NCI-H69 (cell line): ENCODE measurements at regions not wholly inside any gene's neighbourhood (a gene's known extent, or its start where the extent isn't known, plus 50 kb on each side); places are given as distances from the start of the nearest gene placed in this dataset.
A peak's percentile ranks its signal among the peaks of the same experiment; 100 is the strongest.
"Not testable (repeated sequence)": the region's sequence is repeated elsewhere in the genome, so short reads cannot be mapped to it uniquely, and the experiment has no call there.

Source experiments
- DNase-seq: peaks from one replicate; lab custom pipeline; 2025; lab: John Stamatoyannopoulos, UW

DNA sequence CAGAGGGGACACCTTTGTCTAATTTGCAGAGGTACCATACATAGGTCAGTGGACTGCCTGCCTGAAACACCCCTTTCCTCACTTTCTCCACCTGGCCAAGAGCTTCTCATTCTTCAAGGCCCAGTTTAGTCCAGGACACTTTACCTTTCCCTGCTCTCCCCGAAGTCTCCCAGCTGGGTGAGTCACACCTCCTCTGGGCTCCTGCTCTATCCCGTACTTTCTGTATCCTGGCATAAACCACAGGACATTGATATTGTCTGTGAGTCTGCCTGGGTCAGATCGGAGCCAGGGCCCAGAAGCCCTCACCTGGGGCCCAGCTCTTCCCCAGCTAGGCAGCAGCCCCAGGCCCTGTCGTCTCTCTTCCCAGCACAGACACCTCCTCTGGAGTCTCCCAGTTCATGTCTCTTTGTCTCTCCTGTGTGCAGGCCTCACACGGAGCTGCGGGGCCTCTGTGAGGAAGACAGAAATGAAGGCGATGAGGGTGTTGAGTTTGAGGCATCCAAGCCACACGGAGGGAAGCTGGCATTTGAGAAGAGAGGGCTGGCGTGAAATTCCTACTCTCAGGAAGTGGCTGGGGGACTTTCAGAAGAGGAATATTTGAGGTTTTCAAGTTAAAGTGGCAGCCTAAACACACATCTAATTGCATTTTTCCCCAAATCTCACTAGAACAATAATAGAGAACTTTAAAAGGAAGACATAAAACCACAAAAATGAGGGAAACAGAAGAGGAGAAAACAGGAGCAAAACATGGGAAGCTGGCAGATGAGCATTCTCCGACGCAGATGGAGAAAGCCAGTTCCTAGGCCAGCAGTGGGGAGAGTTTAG is 79.6 kb upstream of the LAPTM4A start:
- no peak for DNase-seq

DNA sequence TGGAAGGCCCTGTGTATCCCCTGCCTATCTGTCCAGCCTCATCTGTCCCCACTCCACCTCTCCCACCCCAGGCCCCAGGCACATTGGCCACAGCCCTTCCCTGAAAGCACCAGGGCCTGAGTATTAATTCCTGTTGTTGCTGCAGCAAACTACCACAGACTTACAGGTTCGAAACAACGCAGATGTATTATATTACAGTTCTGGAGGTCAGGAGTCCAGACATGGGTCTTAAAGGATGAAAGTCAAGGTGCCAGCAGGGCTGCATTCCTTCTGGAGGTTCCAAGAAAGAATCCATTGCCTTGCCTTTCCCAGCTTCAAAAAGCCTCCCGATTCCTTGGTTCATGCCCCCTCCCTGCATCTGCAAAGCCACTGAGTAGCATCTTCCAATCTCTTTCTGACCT is 78.7 kb upstream of the LAPTM4A start:
- no peak for DNase-seq

DNA sequence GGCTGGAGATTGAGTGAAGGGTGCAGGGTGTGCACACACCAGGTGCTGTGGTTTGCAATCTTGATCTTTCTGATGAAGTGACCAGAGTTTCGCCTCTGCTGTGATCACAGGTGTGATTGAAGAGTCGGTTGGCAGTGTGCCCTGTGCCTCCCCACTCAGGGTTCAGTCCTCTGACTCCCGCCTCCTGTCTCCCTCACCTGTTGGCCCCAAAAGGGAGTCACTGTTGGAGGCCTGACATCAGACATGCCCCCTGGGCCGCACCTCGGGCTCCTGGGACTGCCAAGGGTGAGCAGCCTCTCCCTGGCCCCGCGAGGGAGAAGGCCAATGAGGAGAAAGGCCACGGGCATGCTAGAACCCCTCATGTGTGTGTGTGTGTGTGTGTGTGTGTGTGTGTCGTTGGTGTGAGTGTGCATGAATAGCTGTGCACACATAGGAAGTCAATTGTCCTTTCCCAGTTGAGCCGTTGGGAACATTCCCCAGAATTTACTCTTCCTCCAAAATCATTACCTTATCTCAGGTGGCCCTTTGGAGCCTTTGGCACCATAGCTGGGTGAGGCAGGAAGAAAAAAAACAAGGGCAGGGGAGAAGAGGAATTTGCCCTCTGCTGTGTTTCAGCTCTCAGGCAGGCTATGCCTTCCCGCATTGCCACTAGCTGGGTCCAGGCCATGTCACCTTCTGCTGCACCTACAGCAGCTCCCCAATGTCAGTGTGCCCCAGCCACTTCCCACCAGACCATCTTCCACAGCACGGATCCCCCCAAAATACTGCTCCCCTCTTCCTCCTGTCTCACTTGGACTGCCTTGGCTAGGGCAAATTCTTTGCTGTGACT is 78.1 kb upstream of the LAPTM4A start:
- peak; percentile 70 for DNase-seq

DNA sequence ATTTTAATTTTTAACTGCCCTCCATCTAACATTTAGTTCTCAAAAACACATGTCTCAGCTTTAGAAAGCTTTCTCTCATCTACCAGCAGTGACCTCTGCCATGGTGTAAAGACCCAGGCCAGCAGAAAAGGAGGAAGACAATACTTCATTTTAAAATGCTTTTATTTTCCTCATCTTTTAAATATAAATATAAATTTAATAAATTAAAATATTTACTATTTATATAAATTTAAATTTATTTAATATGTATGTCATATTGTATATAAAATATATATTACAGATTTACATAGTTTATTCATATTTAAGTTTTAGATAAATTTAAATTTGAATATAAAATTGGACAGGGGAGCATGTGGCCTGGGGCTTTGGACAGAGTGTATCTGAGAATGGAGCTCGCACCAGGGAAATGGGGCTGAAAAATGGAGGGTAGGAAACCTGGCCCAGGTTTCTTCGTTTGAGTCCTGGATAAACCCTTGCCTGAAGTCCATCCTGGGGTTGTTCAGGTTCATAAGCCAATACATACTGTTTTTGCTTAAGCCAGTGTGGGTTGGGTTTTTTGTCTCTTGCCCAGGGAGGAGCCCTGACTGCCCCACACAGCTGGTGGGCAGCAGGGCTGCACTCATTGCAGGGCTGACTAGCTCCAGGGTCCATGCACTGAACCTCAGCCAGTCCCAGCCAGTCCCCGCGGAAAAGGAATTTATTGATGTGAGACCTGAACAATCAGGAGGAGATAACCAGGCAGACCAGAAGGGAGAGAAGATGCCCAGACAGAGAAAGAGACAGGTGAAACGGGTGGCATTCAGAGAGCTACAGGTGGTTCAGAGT is 77.3 kb upstream of the LAPTM4A start:
- no peak for DNase-seq

DNA sequence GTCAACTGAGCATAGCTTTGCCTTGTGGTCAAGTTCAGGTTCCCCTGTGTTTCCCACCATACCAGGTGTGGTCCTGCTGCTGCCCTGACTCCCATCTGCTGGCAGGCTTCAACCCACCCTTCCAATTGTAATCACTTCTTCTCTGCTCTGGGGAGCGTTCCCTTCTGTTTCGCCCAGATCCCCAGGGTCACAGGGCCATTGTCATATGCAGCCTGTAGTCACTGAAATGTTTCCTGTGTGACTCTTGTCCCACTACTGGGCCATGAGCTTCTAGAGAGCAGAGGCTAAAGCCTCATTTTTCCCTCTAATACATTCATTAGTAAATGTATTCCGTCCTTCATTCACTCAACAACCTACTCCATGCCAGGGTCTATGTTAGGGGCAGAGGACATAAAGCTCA is 75.0 kb upstream of the LAPTM4A start:
- DNase-seq: no peak

DNA sequence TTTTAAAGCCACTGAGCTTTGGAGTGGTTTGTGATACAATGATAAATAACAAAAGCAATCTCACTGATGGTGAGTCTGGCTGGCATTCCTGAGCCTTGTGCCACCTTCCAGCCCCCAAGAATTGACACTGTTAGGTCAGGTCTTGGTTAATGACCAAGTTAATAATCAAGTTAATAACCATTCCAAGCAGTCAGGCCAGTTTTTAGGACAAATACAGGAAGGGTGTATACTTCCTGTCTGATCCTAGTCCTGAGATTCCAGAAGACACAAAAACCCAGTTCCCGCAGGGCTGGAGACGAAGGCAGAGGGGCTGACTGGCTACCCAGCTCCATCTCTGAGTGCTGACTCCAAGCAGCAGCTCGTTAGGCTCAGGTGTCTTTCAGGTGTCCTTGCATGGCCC is 74.6 kb upstream of the LAPTM4A start:
- DNase-seq: no peak

DNA sequence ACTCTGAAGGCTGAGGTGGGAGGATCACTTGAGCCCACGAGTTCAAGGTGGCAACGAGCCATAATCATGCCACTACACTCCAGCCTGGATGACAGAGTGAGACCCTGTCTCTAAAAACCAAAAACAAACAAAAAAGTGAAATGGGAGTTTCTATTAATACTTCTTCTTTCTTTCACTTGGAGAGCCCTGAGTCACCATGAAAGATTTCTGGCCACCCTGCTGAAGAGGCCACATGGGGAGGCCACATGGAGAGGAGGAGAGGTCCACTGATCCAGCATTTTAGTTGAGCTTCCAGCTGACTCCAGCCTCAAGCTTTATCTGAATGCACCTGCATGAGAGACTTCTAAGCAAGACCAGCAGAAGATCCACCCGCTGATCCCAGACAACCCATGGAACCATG is 74.2 kb upstream of the LAPTM4A start:
- DNase-seq: no peak

DNA sequence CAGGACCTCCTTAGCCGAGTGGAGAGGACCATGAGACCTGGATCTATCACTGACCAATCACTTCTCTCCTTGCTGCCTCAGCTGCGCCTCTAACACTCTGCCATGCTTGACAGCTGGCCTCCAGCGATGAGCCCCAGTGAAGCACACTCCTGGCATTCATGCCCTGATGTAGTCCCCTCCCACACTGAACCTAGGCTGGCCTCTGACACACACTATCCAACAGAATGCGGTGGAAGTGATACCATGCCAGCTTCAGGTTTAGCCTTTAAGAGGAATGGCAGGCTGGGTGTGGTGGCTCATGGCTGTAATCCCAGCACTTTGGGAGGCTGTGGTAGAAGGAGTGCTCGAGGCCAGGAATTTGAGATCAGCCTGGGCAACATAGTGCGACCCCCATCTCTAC is 73.7 kb upstream of the LAPTM4A start:
- DNase-seq: no peak

DNA sequence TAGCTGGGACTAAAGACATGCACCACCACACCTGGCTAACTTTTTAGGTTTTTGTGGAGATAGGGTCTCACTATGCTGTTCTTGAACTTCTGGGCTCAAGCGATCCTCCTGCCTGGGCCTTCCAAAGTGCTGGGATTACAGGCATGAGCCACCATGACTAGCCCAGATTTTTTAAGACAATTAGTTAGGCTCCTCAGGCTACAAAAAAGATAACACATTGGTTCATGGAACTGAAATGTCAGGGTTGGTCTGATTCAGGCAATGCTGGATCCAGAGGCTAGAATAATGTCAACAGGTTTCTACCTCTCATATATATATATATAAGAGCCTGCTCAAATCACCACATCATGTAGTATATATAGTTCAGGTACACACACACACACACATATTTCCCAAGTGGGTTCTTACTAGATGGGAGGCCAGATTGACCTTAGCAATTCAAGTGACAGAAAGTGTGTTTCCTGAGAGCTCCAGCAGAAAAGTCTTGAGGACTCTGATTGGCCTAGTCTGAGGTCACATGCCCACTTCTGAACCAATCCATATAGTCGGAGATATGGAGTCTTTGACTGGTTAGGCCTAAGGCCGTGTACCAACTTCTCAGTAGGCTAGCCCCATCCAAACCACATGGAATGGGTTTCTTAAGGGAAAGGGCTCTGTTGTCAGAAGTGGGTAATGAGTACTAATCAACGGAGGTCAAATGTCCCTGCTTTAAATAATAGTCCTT is 72.6 kb upstream of the LAPTM4A start:
- no peak for DNase-seq

DNA sequence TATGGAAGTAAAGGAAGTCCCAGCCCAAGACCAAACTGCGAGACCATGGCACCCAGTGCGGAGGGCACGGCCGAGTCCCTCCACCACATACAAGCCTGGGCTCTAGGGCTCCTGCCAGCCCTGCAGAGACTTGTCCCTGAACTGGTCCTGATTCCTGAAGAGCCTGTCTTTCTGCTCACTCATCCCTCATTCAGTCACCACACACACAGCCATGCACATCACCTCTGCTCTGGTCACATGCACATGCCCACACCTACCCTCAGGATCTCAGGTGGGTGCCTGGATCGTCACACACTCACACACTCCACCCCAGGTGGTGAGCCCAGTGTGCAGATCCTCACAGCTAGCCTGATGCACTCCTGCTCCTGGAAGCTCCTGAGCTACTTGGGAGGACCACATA is 71.4 kb upstream of the LAPTM4A start:
- no peak for DNase-seq

DNA sequence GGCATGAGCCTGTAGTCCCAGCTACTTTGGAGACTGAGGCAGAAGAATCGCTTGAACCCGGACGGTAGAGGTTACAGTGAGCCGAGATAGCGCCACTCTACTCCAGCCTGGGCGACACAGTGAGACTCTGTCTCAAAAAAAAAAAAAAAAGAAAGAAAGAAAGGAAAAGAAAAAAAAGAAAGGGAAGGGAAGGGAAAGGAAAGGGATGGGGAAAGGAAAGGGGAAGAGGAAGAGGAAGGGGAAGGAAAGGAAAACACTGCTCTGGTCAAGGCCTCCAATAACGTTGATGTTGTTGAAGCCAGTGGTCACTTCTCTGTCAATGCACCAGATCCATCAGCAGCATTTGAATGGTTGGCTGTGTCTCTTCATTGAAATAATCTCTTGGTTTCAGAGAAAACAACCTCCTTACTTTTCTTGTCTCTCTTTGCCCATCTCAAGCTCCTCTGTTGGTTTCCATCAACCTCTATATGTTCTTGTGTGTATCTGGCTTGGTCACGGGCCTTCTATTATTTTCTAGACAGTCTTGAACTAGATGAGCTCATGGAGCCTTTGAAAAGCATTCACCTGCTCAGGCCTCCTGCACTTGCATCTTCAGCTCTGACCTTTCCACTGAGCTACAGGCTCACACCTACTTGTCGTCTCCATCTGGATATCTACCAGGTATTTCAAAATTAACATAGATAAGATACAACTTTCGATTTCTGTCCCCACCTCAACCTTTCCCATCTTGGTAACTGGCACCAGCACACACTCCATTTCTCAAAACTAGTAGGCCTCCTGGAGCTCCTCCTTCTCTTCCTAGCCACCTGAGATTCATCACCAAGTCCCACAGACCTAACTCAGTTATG is 69.4 kb upstream of the LAPTM4A start:
- no peak for DNase-seq

DNA sequence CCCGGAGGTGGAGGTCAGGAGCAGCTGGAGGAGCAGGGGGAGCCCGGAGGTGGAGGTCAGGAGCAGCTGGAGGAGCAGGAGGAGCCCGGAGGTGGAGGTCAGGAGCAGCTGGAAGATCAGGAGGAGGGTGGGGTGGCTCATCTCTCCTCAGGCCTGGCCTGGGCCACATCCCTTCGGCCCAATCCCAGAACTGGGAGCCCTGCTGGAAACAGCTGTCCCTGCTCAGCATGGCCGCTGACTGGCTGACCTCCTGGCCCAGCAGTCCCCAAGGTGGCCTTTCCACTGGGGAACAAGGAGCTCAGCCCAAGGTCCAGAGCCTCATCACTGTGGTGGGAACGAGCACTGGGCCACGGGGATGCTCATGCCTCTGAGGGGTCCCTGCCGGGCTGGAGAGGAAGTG is 66.6 kb upstream of the LAPTM4A start:
- DNase-seq: no peak

DNA sequence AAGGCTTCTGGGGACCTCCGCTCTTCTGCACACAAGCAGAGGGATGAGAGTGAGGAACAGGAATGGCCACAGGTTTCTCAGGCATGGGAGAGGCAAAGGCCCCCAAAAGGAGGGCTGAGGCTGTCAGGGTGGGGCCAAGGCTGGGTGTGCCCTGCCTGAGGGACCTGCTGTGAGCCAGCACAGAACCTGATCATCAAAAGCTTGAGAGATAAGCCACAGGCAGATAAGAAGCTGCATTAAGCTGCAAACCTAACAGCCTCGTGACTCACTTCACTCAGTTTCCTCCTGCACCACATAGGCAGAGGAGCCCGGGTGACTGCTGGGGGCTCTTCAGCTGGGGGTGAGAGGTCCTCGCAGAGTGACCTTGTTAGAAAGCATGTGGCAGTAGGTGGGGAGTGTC is 64.5 kb upstream of the LAPTM4A start:
- DNase-seq: no peak

DNA sequence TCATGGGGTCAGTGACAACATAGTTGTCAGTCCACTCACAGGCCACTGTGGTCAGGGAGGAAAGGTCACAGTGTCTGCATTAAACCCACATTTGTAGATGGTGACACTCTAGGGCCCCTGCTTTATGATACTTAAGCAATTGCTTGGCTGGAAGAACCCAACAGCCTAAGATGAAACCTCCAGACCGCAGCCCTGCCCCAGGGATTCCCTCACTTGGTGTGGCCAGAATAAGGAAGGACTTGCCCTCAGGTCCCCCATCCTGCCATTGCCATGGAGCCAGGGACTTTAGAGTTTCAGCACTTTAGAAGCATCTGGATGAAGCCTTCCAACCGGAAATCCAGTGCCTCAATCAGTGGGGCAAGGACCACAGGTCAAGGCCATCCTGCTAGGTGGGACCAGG is 63.9 kb upstream of the LAPTM4A start:
- no peak for DNase-seq

DNA sequence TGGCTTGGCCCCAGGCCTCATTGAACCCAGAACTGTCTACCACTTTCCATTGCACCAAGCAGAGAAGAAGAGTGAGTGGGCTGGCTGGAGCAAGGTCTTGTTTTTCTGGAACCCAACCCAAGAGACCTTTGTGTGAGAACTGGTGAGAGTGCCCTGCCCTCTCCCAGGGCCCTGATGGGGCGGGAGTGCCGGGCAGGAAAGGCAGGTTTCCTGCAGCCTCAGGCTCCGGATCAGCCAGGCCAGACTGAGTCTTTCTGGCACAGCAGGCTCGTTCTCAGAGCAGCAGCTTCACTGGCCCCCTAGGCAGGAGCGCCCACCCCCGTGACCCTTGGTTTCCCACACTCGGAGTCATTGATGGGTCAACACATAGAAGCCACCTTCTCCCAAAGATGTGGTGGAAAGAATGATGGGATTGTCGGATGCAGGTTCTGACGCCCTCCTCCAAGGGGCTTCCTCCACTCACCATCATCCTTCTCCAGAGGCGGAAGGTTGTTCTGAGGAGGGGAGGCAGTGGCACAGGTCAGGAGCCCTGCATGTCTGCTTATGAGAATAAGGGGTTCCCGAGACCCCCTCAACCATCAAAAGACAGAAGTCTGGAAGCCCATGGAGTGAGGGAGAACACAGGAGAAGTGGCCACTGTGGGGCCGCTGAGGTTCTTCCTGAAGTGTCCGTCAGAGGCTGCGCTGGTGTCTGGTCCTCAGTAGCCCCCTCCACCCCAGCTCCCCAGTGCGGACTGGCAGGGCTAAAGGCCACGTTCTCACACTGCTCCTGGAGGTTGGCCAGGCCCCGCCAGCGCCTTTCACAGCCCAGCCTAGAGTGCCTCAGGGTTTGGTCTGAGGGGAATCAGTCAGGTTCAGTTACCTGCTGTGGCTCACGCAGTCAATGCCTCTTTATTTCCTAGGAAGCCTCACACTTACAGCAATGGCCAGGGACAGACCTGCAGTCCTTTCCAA is 62.8 kb upstream of the LAPTM4A start:
- no peak for DNase-seq

DNA sequence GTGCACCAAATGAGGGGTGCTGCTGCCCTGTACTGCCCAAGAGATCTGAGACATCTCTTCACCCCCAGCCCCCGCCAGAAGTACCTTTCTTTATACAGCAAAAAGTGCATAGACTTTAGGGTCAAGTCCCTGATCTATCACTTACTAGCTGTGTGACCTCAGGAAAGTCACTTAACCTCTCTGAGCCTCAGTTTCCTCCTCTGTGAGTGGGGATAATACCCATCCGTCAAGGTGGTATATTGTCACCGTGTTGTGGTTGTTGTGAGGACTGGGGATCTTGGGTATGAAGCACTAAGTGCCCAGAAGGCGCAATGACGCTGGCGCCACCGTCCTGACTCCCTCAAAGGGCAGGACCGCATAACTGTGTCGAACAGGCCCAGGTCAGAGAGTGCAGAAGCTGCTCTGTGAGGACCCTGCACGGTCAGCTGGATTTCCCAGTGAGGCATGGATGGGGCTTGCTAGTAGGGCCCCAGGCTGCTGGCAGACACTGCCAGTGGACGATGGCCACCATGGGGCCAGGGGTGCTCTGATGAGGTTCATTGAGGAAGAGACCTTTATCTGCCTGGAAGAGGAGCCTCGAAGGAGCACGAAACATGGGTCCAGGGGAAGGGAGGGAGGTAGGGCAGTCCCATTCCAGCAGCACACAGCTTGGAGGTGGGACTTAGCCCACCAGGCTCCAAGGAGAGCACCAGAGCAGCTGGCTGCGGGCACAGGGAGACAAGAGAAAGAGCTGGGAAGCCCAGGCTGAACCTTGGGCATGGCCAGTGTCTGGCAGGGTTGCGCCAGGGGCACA is 61.8 kb upstream of the LAPTM4A start:
- no peak for DNase-seq

DNA sequence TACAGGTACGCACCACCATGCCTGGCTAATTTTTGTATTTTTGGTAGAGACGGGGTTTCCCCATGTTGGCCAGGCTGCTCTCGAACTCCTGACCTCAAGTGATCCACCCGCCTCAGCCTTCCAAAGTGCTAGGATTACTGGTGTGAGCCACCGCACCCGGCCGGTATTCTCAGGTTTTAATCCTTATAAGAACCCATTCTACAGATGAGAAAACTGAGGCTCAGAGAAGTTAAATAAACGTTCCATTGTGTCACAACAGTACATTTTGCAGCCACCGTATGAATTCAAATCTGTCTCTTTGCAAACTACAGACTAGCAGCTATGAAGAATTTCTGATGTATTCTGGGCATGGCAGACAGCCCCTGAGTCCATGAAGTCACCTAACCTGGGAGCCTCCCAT is 60.9 kb upstream of the LAPTM4A start:
- DNase-seq: not testable (repeated sequence)

DNA sequence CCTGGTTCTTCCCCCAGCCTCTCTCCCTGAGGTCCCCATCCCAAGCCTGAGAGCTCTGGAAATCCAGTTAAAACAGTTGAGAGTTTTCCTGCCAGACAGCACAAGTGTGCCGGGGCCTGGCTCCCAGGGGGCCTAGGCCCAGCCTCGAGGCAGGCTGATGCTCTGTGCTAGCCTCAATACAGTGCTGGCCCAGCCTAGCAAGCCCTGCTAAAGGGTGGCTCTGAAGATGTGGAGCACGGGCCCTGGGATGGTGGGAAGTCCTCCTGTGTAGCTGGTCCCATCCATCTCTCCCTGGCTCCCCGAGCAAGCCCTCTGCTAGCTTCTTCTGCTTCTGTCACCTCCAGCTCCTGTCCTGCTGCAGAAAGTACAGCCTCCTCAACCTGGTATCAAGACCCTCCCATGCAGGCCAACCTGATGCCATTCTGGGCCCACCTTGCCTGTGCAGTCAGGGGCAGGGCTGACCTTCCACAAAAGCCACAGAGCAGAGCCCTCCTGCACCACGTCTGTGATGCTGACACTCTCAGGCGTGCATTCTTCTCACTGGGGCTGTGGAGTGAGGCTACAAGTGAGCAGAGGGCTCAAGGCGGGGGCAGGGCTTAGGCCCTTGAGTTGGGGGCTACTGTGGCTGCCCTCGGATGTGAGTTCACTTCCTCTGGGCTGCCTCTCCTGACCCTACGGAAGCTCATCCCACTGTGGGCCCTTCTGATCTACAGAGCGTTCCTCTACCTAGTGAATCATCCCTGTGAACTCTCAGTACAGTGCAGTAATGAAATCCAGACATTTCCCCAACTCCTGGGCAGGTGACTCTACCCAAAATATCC is 60.1 kb upstream of the LAPTM4A start:
- DNase-seq: no peak
